SK-N-SH treated with all-trans-retinoic acid at 6 μM for 48 hours (cell line): ENCODE measurements at regions not wholly inside any gene's neighbourhood (a gene's known extent, or its start where the extent isn't known, plus 50 kb on each side); places are given as distances from the start of the nearest gene placed in this dataset.
"Not testable (repeated sequence)": the region's sequence is repeated elsewhere in the genome, so short reads cannot be mapped to it uniquely, and the experiment has no call there.

ENCODE experiments used
- ATAC-seq: fragments of 200-7000 bp; cut with Tn5 transposase; 3 replicates; pipeline ENCODE4 v1.9.1; 2020; ENCODE audit warnings: mild to moderate bottlenecking, moderate library complexity
- ARNTL ChIP-seq: fragments of 450-650 bp; formaldehyde crosslinking; IDR thresholded peaks from 2 replicates; pipeline ENCODE4 v1.5.0; 2020; ENCODE audit warnings: low read depth, mild to moderate bottlenecking, moderate library complexity, borderline replicate concordance
- CSDC2 ChIP-seq: fragments of 250-450 bp; sonication (Bioruptor Pico); IDR thresholded peaks from 2 replicates; pipeline ENCODE4 v1.5.0; 2020; ENCODE audit warnings: mild to moderate bottlenecking, moderate library complexity
- ESRRG ChIP-seq: fragments of 250-450 bp; sonication (Bioruptor Pico); IDR thresholded peaks from 2 replicates; pipeline ENCODE4 v1.6.1; 2021; ENCODE audit warnings: mild to moderate bottlenecking
- GLIS3 ChIP-seq: fragments of 250-450 bp; sonication (Bioruptor Pico); IDR thresholded peaks from 2 replicates; pipeline ENCODE4 v1.5.0; 2020; ENCODE audit warnings: mild to moderate bottlenecking, moderate library complexity
- ISL1 ChIP-seq: fragments of 250-450 bp; sonication (Bioruptor Pico); IDR thresholded peaks from 2 replicates; pipeline ENCODE4 v2.1.2; 2022; ENCODE audit warnings: mild to moderate bottlenecking, moderate library complexity
- OSR1 ChIP-seq: fragments of 250-450 bp; sonication (Bioruptor Pico); IDR thresholded peaks from 2 replicates; pipeline ENCODE4 v1.8.0; 2022; ENCODE audit warnings: moderate library complexity, mild to moderate bottlenecking, inconsistent platforms
- PATZ1 ChIP-seq: fragments of 250-450 bp; sonication (Bioruptor Pico); IDR thresholded peaks from 2 replicates; pipeline ENCODE4 v1.8.0; 2020; ENCODE audit warnings: mild to moderate bottlenecking, moderate library complexity, borderline replicate concordance
- SNAI2 ChIP-seq: fragments of 250-450 bp; sonication (Bioruptor Pico); IDR thresholded peaks from 2 replicates; pipeline ENCODE4 v1.5.0; 2020; ENCODE audit warnings: mild to moderate bottlenecking, moderate library complexity
- TCF4 ChIP-seq: fragments of 250-450 bp; sonication (Bioruptor Pico); IDR thresholded peaks from 2 replicates; pipeline ENCODE4 v1.8.0; 2021; ENCODE audit warnings: mild to moderate bottlenecking, moderate library complexity, borderline replicate concordance
- TOX ChIP-seq: fragments of 250-450 bp; sonication (Bioruptor Pico); IDR thresholded peaks from 2 replicates; pipeline ENCODE4 v1.8.0; 2021; ENCODE audit warnings: mild to moderate bottlenecking, moderate library complexity, borderline replicate concordance
- TSHZ2 ChIP-seq: fragments of 250-450 bp; sonication (Bioruptor Pico); IDR thresholded peaks from 2 replicates; pipeline ENCODE4 v1.5.0; 2020; ENCODE audit warnings: mild to moderate bottlenecking, moderate library complexity
- ZC3H10 ChIP-seq: fragments of 250-450 bp; sonication (Bioruptor Pico); IDR thresholded peaks from 2 replicates; pipeline ENCODE4 v1.5.1; 2021; ENCODE audit warnings: mild to moderate bottlenecking, moderate library complexity
- ZFP3 ChIP-seq: fragments of 250-450 bp; sonication (Bioruptor Pico); IDR thresholded peaks from 2 replicates; pipeline ENCODE4 v1.5.0; 2020; ENCODE audit warnings: mild to moderate bottlenecking, moderate library complexity
- ZNF565 ChIP-seq: fragments of 450-650 bp; formaldehyde crosslinking; conservative IDR thresholded peaks from 2 replicates; pipeline ENCODE4 v1.5.0; 2020; ENCODE audit warnings: low read depth, mild to moderate bottlenecking, moderate library complexity
- ZNF70 ChIP-seq: fragments of 450-650 bp; formaldehyde crosslinking; IDR thresholded peaks from 2 replicates; pipeline ENCODE4 v1.5.0; 2020; ENCODE audit warnings: mild to moderate bottlenecking, moderate library complexity
- TF ChIP-seq, protein P1 (sequence below): fragments of 250-450 bp; sonication (Bioruptor Pico); IDR thresholded peaks from 2 replicates; pipeline ENCODE4 v1.8.0; 2021; ENCODE audit warnings: low read depth, mild to moderate bottlenecking, moderate library complexity, borderline replicate concordance
- TF ChIP-seq, protein P2 (sequence below): fragments of 250-450 bp; sonication (Bioruptor Pico); IDR thresholded peaks from 2 replicates; pipeline ENCODE4 v1.5.1; 2021; ENCODE audit warnings: mild to moderate bottlenecking, moderate library complexity

DNA sequence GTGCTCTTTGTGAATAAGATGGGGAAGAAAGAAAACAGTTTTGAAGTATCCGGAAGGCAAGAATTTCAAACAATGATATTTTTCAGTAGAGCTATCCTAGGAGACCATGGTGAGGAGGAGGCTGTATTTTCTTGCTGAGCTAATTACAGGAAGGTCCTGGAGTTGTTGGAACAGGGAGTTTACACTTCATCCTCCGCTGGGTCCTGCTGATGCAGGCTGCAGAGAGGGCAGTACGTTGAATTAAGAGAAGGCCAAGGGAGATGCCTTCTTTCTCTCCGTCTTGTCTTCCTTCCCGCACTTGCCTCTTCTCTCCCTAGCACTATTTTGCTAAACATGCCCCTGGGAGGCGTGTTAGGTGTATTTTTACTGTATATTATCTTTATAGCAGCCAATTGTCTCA is 60.0 kb upstream of the EDAR start:
- TF ChIP-seq TSHZ2 (no peak), ZNF565 (CRISPR knock-in tag) (no peak), ESRRG (CRISPR knock-in tag) (no peak), GLIS3 (CRISPR knock-in tag) (no peak), SNAI2 (CRISPR knock-in tag) (no peak), PATZ1 (CRISPR knock-in tag) (no peak), OSR1 (no peak), ZC3H10 (no peak)
- no peak for ATAC-seq

GRCh38 chr2:109048163-109048562 is 59.1 kb upstream of the EDAR start:
- ATAC-seq, result no peak
- peak; percentile 64 for TF ChIP-seq TCF4 (CRISPR knock-in tag)
- peak; percentile 49; the same call in 1 of the 2 replicates for TF ChIP-seq TSHZ2
- peak; percentile 60 for TF ChIP-seq ISL1 (CRISPR knock-in tag)
- TF ChIP-seq ZNF70 (CRISPR knock-in tag), result no peak

DNA sequence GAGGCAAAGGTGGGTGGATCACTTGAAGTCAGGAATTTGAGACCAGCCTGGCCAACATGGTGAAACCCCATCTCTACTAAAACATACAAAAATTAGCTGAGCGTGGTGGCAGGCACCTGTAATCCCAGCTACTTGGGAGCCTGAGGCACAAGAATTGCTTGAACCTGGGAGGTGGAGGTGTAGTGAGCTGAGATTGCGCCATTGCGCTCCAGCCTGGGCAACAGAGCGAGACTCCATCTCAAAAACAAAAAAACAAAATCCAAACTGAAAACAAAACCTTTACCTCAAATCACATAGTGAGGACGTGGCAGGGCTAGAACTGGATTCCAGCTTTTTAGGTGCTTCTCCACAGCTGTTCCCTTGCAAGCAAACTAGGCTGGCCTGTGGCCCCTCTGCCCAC is 58.5 kb upstream of the EDAR start:
- not testable (repeated sequence) for ATAC-seq

GRCh38 chr2:109046925-109047508 is 58.0 kb upstream of the EDAR start:
- peak; percentile 62 for ATAC-seq
- no peak for TF ChIP-seq ZNF565 (CRISPR knock-in tag)
- TF ChIP-seq TCF4 (CRISPR knock-in tag), result no peak
- no peak for TF ChIP-seq ZFP3 (CRISPR knock-in tag)
- TF ChIP-seq CSDC2, result no peak
- TF ChIP-seq TOX, result no peak
- TF ChIP-seq SNAI2 (CRISPR knock-in tag), result no peak
- TF ChIP-seq ZNF70 (CRISPR knock-in tag), result no peak
- no peak for TF ChIP-seq ARNTL (CRISPR knock-in tag)
- TF ChIP-seq ESRRG (CRISPR knock-in tag), result no peak
- TF ChIP-seq, protein P1, sequence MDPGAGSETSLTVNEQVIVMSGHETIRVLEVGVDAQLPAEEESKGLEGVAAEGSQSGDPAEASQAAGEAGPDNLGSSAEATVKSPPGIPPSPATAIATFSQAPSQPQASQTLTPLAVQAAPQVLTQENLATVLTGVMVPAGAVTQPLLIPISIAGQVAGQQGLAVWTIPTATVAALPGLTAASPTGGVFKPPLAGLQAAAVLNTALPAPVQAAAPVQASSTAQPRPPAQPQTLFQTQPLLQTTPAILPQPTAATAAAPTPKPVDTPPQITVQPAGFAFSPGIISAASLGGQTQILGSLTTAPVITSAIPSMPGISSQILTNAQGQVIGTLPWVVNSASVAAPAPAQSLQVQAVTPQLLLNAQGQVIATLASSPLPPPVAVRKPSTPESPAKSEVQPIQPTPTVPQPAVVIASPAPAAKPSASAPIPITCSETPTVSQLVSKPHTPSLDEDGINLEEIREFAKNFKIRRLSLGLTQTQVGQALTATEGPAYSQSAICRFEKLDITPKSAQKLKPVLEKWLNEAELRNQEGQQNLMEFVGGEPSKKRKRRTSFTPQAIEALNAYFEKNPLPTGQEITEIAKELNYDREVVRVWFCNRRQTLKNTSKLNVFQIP (CRISPR knock-in tag), result no peak
- no peak for TF ChIP-seq ISL1 (CRISPR knock-in tag)
- TF ChIP-seq, protein P2, sequence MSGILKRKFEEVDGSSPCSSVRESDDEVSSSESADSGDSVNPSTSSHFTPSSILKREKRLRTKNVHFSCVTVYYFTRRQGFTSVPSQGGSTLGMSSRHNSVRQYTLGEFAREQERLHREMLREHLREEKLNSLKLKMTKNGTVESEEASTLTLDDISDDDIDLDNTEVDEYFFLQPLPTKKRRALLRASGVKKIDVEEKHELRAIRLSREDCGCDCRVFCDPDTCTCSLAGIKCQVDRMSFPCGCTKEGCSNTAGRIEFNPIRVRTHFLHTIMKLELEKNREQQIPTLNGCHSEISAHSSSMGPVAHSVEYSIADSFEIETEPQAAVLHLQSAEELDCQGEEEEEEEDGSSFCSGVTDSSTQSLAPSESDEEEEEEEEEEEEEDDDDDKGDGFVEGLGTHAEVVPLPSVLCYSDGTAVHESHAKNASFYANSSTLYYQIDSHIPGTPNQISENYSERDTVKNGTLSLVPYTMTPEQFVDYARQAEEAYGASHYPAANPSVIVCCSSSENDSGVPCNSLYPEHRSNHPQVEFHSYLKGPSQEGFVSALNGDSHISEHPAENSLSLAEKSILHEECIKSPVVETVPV (CRISPR knock-in tag), result no peak
